Activated CD4-positive, alpha-beta T cell treated with anti-CD3 and anti-CD28 coated beads, Interleukin-2, amount 10 ng/mL, durations not matched to agents 7 days and 5 days (primary cell): ENCODE measurements at regions not wholly inside any gene's neighbourhood (a gene's known extent, or its start where the extent isn't known, plus 50 kb on each side); places are given as distances from the start of the nearest gene placed in this dataset.
A peak's percentile ranks its signal among the peaks of the same experiment; 100 is the strongest.
"Not testable (repeated sequence)": the region's sequence is repeated elsewhere in the genome, so short reads cannot be mapped to it uniquely, and the experiment has no call there.

Experiments
- CTCF ChIA-PET: fragments of 350-600 bp; sonication (Branson Sonifier 250); formaldehyde crosslinking; loops from one replicate; lab custom pipeline; 2021; ENCODE audit warnings: antibody characterized with exemption; lab: Charles Lee
- POLR2A ChIA-PET: fragments of 350-600 bp; sonication (Branson Sonifier 250); formaldehyde crosslinking; loops from one replicate; lab custom pipeline; 2021; ENCODE audit warnings: antibody characterized with exemption; lab: Charles Lee
- DNase-seq: peaks from one replicate; pipeline ENCODE4 v3.0.0-alpha.2; 2020
- H3K27ac Mint-ChIP-seq: one replicate; pipeline ENCODE4 v1.8.0; 2021; ENCODE audit warnings: mild to moderate bottlenecking, moderate library complexity, mixed read lengths
- H3K27me3 Mint-ChIP-seq: one replicate; pipeline ENCODE4 v1.8.0; 2021; ENCODE audit warnings: mixed read lengths
- H3K36me3 Mint-ChIP-seq: one replicate; pipeline ENCODE4 v1.8.0; 2021; ENCODE audit warnings: low read depth, mixed read lengths
- H3K4me1 Mint-ChIP-seq: one replicate; pipeline ENCODE4 v1.8.0; 2021; ENCODE audit warnings: mixed read lengths
- H3K4me3 Mint-ChIP-seq: one replicate; pipeline ENCODE4 v1.8.0; 2021; ENCODE audit warnings: mild to moderate bottlenecking, moderate library complexity, mixed read lengths
- H3K9me3 Mint-ChIP-seq: one replicate; pipeline ENCODE4 v1.8.0; 2021; ENCODE audit warnings: mixed read lengths

DNA sequence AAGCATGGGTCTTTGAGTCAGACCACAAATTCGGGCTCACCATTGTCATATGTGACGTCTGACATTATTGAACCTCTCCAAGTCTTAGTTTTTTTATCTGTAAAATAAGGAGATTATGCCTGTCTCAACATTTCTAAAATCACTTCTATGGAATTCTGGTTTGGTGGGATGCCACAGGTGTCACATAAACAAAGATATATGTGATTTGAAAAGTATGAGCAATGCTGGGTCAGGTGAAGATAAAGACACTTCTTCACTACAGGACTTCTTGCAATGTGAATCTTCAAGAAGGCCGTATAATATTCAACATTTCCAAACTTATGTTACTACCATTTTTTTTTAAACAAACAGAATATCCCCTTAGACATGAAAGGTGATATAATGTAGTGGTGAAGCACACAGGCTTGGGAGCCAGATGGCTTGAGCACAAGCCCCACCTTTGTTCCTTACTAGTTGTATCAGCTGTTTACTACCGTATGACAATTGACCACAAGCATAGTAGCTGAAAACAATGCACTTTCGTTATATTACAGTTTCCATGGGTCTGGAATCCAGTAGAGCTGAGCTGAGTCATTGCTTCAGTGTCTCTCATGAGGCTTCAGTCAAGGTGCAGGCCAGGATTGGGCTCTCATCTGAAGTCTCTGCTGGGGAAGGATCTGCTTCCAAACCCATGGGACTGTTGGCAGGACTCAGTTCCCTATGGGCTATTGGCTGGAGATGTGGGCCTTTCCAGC lies 87.7 kb downstream of the UTP18 start:
- Mint-ChIP-seq H3K4me3 (no peak overlapping the region), H3K9me3 (no peaks in the 10 kb centered on the region), H3K27me3 (peaks cover 7% of the 10 kb centered on the region), H3K36me3 (no peaks in the 10 kb centered on the region), H3K4me1 (no peaks in the 10 kb centered on the region), H3K27ac (no peak overlapping the region)
- POLR2A ChIA-PET = no interaction called here
- no peak for DNase-seq
- CTCF ChIA-PET = no interaction called here

DNA sequence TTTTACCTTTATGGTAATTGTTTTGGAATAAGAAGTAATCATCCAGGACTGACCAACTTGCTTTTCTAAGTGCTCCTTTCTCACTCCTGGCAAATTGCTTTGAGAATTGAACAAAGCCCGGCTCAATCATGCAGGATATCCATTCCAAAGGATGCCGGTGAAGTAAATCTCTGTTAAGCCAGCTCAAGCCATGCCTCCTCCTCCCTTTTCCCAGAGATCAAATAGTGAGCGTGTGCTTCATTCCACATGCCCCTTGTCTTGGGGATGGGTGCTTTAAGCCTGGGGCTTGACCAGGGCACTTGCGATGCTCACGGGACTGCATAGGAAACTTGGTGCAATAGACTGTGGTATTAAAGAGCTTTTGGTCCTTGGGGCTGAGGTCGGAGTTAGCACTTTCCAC lies 90.7 kb downstream of the UTP18 start:
- POLR2A ChIA-PET = no interaction called here
- DNase-seq = no peak
- no peaks in the 10 kb centered on the region for H3K36me3 Mint-ChIP-seq
- no peaks in the 10 kb centered on the region for H3K4me1 Mint-ChIP-seq
- CTCF ChIA-PET = no interaction called here
- H3K27me3 Mint-ChIP-seq = peaks cover 12% of the 10 kb centered on the region
- H3K27ac Mint-ChIP-seq = no peak overlapping the region
- no peak overlapping the region for H3K4me3 Mint-ChIP-seq
- no peaks in the 10 kb centered on the region for H3K9me3 Mint-ChIP-seq

DNA sequence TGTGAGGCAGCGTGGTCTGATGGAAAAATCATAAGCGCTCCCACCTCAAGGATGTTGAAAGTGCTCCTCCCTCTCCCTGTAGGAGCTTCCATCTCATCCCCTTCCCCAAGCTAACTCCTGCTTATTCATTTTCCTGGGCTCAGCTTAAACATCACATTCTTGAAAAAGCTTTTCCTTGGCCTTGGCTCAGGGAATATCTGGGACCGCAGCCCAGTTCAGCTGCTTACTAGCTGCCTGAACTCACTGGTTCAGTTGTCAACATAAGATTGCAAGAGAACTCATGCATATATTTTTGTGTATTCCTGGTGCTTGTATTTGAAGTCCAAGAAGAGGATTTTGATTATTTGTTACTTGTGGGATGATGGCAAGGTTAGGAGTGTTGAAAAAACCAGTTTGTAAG lies 91.5 kb downstream of the UTP18 start:
- POLR2A ChIA-PET = no interaction called here
- Mint-ChIP-seq H3K4me1 (no peaks in the 10 kb centered on the region), H3K4me3 (no peak overlapping the region), H3K9me3 (no peaks in the 10 kb centered on the region), H3K36me3 (no peaks in the 10 kb centered on the region), H3K27me3 (peaks cover 13% of the 10 kb centered on the region), H3K27ac (no peak overlapping the region)
- CTCF ChIA-PET = interaction anchor here (0.6 kb wide), 1 partner anchor 1926 kb away, joined by 3 read pairs; no protein-coding TSS in a partner anchor
- DNase-seq = no peak

DNA sequence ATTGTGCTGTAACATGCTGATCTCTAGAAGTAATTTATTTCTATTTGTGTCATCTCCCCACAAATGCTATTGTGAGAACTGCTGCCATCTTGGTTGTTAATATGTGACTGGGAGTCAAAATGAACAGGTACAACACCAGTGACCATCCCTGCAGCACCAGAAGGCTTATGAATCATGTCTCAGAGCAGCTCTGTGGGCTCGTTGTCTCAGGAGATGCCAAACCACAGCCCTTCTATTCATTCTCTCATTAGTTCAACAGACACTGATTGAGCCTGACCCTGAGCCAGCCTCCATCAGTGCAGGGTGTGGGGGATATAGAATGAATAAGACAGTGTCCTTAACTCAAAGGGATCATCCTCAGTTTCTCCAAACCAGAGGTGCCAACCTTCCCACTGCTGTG lies 92.5 kb downstream of the UTP18 start:
- no peak overlapping the region for H3K27ac Mint-ChIP-seq
- H3K4me1 Mint-ChIP-seq = no peaks in the 10 kb centered on the region
- H3K4me3 Mint-ChIP-seq = no peak overlapping the region
- ChIA-PET POLR2A (no interaction called here), CTCF (no interaction called here)
- H3K9me3 Mint-ChIP-seq = no peaks in the 10 kb centered on the region
- no peak for DNase-seq
- peaks cover 13% of the 10 kb centered on the region for H3K27me3 Mint-ChIP-seq
- no peaks in the 10 kb centered on the region for H3K36me3 Mint-ChIP-seq

DNA sequence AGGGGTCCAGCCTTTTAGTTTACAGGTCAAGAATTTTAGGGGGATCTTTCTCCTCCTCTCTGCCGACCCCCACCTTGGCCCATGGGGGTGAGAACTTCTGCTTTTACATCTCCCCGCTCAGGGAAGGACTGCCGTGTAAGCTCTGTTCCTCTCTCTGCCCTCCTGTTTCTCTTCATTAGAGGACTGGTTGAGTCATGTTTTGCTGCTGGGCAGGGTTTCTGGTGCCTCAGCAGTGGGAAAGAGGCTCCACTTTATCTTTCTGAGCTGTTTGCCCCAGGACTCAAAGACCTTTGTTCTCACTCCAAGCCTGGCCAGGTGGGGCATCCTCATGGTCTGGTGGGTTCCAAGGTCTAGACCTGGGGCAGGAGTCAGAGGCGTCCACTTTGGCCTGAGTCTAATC lies 93.0 kb downstream of the UTP18 start:
- CTCF ChIA-PET = interaction anchor here (0.6 kb wide), 1 partner anchor 18 kb away, joined by 3 read pairs; no protein-coding TSS in a partner anchor
- Mint-ChIP-seq H3K4me1 (no peaks in the 10 kb centered on the region), H3K27me3 (peaks cover 13% of the 10 kb centered on the region), H3K36me3 (no peaks in the 10 kb centered on the region), H3K27ac (no peak overlapping the region), H3K4me3 (no peak overlapping the region), H3K9me3 (no peaks in the 10 kb centered on the region)
- POLR2A ChIA-PET = no interaction called here
- no peak for DNase-seq

DNA sequence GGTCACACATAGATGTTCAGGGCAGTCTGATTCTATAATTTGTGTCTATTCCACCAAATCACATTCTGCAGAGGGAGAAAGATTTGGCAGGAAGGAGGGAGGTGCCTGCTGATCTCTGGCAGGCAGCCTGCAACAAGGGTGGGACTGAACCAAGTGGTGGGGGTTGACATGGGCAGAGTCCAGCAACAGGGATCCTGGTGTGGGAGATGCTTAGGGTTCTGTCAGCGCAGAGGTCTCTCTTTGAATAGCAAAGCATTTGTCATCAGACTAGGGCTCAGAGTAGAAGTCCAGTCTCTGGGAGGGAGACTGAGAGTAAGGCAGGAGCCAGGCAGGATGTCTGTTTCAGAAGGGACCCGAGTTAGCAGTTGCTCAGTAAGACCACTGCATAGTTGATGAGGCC lies 94.6 kb downstream of the UTP18 start:
- CTCF ChIA-PET = no interaction called here
- Mint-ChIP-seq H3K36me3 (no peaks in the 10 kb centered on the region), H3K4me3 (no peak overlapping the region), H3K9me3 (no peaks in the 10 kb centered on the region), H3K27ac (no peak overlapping the region), H3K4me1 (no peaks in the 10 kb centered on the region), H3K27me3 (peaks cover 10% of the 10 kb centered on the region)
- POLR2A ChIA-PET = no interaction called here
- no peak for DNase-seq

DNA sequence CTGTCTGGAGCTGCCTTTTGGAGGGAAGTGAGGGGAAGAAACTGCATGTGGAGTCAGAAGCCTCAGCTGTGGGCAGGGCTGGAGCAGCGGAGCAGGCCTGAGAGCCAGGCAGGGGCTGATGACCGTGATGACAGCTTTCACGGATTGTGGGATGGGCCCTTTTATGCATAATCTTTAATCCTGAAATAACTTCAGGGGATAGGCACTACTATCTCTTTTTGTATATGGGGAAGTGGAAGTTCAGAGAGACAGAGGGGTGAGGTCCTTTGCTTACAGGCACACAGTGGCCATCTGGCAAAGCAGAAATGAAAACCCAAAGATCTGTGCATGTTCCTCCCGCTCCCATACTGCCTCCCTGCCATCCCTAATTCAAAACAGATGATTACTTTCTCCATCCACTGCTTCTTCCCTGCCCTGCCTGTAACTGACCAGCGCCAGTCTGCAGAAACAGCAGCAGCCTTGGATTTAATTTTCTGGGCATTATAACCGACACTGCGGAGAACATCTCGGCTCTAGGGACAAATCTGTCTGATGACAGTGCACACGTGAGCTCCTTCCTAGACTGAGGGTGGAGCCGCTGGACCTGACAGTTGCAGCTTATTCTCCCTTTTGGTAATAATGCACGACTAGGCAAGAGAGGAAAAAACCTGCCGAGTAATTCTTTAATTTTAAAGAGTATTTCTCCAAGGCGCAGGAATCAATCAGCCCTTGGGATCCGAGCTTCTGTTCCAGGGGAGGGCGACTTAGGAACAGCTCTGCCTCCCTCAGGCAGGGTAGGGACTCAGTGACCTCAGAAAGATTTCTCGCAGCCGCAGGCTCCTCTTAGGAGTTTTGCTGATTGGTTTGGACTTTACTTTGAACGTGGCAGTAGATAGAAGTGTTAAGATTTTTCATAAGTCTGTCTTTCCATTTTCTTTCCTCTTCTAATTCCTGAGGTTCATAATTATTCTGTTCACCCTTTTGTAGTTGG lies 95.4 kb downstream of the UTP18 start:
- H3K27me3 Mint-ChIP-seq = peaks cover 10% of the 10 kb centered on the region
- H3K9me3 Mint-ChIP-seq = no peaks in the 10 kb centered on the region
- no peak for DNase-seq
- no peaks in the 10 kb centered on the region for H3K36me3 Mint-ChIP-seq
- H3K27ac Mint-ChIP-seq = no peak overlapping the region
- ChIA-PET CTCF (no interaction called here), POLR2A (no interaction called here)
- H3K4me3 Mint-ChIP-seq = no peak overlapping the region
- no peaks in the 10 kb centered on the region for H3K4me1 Mint-ChIP-seq

DNA sequence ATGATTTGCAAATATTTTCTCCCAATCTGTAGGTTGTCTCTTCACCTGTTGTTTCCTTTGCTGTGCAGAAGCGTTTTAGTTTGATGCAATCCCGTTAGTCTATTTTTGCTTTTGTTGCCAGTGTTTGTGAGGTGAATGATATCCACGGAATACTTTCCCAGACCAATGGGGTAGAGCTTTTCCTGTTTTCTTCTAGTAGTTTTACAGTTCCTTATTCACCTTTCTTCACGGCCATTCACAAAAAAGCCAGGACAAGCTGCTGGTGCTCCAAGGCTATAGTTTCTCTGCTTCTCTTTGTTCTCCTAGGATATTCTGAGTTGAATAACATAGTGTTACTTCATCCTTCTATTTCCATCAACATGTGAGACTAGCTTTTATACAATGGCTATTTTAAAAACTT lies 98.7 kb downstream of the UTP18 start:
- Mint-ChIP-seq H3K27ac (no peak overlapping the region), H3K9me3 (no peaks in the 10 kb centered on the region), H3K4me1 (no peaks in the 10 kb centered on the region), H3K27me3 (peaks cover 10% of the 10 kb centered on the region), H3K4me3 (no peak overlapping the region), H3K36me3 (no peaks in the 10 kb centered on the region)
- no peak for DNase-seq
- ChIA-PET CTCF (no interaction called here), POLR2A (no interaction called here)

DNA sequence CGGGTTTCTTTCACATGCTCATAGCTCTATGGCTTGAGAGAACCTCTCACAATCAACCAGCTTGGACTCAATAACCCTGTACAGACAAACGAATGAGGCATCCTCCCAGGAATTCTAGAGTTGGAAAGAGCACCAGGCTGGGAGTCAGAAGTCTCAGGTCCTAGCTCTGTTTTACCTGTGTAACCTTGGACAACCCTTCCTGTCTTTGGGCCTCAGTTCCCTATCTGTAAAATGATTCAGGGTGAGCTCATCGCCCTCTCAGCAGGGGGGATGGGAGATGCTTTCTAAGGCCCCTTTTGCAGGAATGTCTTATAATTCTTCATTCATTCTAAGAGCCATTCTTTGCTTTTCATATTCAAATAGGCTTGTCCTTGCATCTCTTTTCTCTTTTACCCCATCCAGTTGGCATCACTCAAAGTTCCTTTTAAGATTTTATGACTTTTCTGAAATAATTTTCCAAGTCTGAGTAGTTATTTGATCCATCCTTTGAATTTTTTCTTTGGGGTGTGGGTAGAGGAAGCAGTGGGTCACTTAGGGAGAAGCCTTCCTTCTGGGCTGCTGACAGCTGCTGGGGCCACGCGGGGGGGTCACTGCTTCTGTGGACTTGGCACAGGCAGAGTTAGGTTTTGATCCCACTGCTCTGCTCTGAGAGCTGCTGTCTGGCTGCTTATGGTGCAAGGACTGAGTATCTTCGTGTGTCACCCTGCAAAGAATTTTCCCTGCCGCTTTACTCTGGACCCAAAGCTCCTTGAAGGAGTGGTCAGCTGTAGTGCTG lies 102.7 kb downstream of the UTP18 start:
- peaks cover 17% of the 10 kb centered on the region for H3K4me1 Mint-ChIP-seq
- H3K4me3 Mint-ChIP-seq = no peak overlapping the region
- no peak overlapping the region for H3K27ac Mint-ChIP-seq
- H3K27me3 Mint-ChIP-seq = no peaks in the 10 kb centered on the region
- no peaks in the 10 kb centered on the region for H3K36me3 Mint-ChIP-seq
- ChIA-PET POLR2A (no interaction called here), CTCF (no interaction called here)
- H3K9me3 Mint-ChIP-seq = no peaks in the 10 kb centered on the region
- DNase-seq = no peak

DNA sequence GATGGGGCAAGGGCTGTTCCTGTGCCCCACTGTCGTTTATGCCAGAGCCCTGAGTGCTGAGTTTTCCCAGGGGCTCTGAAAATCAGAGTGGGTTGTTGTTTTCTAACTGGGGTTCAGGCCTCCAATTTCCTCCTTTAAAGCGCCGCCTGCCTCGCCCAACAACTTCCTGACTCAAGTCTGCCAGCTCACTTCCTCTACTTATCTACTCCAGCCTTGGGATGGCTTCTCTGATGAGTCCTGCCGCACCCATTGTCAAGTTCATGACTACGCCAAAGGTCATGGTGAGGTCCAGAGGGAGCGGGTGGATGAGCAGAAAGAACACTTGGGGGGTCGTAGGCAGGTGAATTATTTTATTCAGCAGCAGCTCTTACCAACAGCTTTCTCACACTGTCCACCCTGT lies 104.7 kb downstream of the UTP18 start:
- Mint-ChIP-seq H3K27ac (peak overlapping the region; percentile 81), H3K36me3 (no peaks in the 10 kb centered on the region), H3K4me1 (peaks cover 17% of the 10 kb centered on the region), H3K4me3 (no peak overlapping the region), H3K9me3 (no peaks in the 10 kb centered on the region), H3K27me3 (no peaks in the 10 kb centered on the region)
- POLR2A ChIA-PET = no interaction called here
- CTCF ChIA-PET = interaction anchor here (1.0 to 2.4 kb wide), 2 partner anchors 8 to 11 kb away, joined by 4 to 6 read pairs; no protein-coding TSS in a partner anchor
- DNase-seq = peak; percentile 14

DNA sequence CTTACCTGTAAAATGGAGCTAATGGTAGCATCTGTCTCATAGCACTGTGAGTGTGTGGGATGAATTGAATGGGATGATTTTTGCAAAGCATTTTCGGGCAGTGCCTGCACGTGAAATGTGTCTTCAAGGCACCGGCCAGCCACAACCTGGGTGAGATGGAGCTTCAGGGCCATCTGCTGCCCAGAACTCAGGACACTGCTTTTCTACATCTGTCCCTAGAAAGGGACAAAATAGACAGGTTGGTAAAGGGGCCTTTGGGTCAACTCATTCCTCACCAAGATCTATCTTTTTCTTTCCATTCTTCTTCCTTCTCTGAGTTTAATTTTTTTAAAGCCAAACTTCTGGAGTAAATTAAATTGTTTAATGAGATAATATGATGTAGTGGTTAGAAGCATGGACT lies 106.5 kb downstream of the UTP18 start:
- ChIA-PET POLR2A (no interaction called here), CTCF (interaction anchor here (0.6 to 2.4 kb wide), 2 partner anchors 9 to 403 kb away, joined by 3 to 6 read pairs; no protein-coding TSS in a partner anchor)
- no peak for DNase-seq
- Mint-ChIP-seq H3K9me3 (peaks cover under 1% of the 10 kb centered on the region), H3K27me3 (no peaks in the 10 kb centered on the region), H3K4me3 (no peak overlapping the region), H3K27ac (no peak overlapping the region), H3K36me3 (no peaks in the 10 kb centered on the region), H3K4me1 (peaks cover 21% of the 10 kb centered on the region)

DNA sequence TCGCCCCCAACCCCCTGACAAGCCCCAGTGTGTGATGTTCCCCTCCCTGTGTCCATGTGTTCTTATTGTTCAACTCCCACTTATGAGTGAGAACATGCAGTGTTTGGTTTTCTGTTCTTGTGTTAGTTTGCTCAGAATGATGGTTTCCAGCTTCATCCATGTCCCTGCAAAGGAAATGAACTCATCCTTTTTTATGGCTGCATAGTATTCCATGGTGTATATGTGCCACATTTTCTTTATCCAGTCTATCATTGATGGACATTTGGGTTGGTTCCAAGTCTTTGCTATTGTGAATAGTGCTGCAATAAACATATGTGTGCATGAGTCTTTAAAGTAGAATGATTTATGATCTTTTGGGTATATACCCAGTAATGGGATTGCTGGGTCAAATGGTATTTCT lies 107.5 kb downstream of the UTP18 start:
- CTCF ChIA-PET, DNase-seq, H3K27ac Mint-ChIP-seq, H3K4me3 Mint-ChIP-seq, POLR2A ChIA-PET, H3K27me3 Mint-ChIP-seq, H3K36me3 Mint-ChIP-seq: not testable (repeated sequence)
- H3K4me1 Mint-ChIP-seq = peaks cover 31% of the 10 kb centered on the region
- H3K9me3 Mint-ChIP-seq = peaks cover 10% of the 10 kb centered on the region
